ENCODE measurements at regions not wholly inside any gene's neighbourhood (a gene's known extent, or its start where the extent isn't known, plus 50 kb on each side); places are given as distances from the start of the nearest gene placed in this dataset.
"Not testable (repeated sequence)": the region's sequence is repeated elsewhere in the genome, so short reads cannot be mapped to it uniquely, and the experiment has no call there.

DNA sequence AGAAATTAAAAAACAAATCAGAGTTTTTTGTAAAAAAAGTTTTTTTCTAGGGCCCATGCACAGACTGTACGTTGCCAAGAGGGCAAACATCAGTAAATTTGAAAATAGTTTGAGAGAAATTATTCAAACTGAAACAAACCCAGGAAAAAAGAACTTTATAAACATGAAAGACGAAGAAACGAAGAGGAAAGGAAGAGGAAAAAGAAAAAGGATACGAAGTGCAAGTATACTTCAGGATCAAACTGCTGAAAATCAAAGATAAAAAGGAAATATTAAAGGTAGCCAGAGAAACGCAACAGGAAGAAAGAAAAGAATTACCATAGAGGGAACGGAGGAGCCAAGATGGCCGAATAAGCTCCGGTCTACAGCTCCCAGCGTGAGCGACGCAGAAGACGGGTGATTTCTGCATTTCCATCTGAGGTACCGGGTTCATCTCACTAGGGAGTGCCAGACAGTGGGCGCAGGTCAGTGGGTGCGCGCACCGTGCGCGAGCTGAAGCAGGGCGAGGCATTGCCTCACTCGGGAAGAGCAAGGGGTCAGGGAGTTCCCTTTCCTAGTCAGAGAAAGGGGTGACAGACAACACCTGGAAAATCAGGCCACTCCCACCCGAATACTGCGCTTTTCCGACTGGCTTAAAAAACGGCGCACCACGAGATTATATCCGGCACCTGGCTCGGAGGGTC is 94.4 kb upstream of the GAS1 start:
- not testable (repeated sequence) for DNase-seq (ENCODE audit: low spot score)

DNA sequence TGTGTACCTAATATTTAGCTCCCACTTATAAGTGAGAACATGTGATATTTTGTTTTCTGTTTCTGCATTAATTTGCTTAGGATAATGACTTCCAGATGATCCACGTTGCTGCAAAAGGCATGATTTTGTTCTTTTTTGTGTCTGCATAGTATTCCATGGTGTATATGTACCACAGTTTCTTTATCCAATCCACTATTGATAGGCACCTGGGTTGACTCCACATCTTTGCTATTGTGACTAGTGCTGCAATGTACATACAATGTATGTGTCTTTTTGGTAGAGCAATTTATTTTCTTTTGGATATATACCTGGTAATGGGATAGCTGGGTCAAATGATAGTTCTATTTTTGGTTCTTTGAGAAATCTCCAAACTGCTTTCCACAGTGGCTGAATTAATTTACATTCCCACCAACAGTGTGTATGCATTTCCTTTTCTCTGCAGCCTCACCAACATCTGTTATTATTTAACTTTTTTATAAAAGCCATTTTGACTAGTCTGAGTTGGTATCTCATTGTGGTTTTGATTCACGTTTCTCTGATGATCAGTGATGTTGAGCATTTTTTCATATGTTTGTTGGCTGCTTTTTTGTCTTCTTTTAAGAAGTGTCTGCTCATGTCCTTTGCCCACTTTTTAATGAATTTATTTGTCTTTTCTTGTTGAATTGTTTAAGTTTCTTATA is 102.8 kb upstream of the GAS1 start:
- DNase-seq (ENCODE audit: low spot score): not testable (repeated sequence)

DNA sequence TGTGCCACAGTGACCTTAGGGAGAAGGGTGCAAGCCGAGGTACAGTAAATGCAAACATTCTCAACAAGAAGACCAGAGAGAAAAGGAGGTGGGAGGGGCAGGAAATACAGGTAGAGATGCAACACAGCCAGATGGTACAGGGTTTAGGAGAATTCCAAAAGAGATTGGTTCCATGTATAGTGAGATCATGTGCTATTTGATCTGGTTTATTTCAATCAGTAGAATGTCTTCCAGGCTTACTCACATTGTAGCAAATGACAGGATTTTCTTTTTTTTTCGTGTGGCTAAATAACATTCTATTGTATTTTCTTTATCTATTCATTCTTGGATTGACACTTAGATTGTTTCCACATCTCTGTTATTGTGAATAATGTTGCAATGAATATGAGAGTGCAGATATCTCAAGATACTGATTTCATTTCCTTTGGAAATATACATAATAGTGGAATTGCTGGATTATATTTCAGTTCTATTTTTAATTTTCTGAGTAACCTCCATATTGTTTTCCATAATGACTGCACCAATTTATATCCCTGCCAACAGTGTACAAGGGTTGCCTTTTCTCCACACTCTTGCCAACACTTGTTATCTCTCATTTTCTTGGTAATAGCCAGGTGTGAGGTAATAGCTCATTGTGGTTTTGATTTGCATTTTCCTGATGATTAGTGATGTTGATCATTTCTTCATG is 107.8 kb upstream of the GAS1 start:
- no peak for DNase-seq (ENCODE audit: low spot score)

DNA sequence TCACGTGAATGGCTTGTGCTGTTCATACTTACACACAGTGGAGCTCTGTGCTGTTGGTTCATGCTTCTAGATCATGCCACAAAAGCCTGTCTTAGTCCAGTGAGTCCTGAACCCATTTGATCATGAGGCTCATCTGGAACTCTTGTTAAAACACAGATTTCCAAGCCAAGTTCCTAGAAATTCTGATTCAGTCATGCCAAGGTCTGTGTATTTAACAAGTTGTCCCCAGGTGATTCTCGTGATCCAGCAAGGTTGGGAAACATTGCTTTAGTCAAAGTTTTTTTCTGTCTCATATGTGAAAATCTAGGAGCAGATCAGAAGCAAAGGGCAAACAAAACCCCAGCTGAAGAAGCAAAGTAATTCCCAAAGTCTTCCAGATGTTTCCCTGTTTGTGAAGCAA is 112.5 kb upstream of the GAS1 start:
- no peak for DNase-seq (ENCODE audit: low spot score)

DNA sequence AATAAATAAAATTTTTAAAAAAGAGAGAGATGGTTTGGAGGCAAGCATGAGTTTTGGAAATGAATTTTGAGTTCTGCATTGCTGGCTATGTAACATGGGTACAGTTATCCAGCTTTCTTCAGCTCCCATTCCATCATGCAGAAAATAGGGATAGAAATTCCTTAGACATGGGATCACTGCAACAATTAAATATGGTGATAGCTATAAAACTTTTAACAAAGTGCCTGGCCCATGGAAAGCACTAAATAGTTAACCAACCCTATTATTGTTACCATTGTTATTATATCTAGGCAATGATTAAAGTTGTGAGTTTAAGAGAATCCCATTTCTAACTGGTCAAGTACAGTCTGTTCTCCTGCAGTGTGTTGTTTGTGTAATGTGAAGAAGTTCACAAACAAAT is 115.4 kb upstream of the GAS1 start:
- DNase-seq (ENCODE audit: low spot score): no peak

DNA sequence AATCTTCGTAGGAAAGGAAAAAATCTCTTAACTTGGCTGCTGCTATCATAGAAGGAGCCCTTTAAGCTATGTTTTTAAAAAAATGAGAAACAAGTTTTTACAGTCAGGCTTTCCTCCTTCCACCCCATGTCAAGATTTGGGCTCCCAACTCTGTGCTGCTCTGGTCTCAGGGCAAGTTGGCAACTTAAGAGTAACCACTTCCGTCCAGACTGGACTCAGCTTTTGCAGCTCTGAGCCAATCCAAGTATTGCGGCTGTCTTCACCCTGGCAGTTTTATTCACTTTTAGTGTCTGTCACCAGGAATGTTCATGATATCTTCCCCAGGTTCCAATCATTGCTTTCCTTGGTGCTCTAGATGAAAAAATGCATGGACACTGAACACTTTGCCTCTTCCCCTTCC is 115.9 kb upstream of the GAS1 start:
- DNase-seq (ENCODE audit: low spot score): no peak

DNA sequence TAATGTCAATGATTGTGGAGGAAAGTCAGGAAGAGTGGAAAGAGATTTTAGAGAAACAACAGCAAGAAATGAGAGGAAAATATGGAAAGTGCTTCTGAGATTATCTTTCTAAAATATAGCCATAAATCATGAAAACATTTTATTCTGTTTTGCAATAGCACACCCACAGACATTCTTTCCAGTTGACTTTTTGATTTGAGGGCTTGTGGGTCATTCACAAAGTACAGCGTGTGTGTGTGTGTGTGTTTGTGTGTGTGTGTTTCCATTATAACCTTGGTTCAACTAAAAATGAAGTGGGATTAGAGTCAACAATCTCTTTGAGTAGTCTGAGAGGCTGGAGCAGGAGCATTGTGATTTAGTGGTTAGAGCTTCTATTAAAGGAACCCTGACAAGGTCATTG is 116.6 kb upstream of the GAS1 start:
- DNase-seq (ENCODE audit: low spot score): no peak

DNA sequence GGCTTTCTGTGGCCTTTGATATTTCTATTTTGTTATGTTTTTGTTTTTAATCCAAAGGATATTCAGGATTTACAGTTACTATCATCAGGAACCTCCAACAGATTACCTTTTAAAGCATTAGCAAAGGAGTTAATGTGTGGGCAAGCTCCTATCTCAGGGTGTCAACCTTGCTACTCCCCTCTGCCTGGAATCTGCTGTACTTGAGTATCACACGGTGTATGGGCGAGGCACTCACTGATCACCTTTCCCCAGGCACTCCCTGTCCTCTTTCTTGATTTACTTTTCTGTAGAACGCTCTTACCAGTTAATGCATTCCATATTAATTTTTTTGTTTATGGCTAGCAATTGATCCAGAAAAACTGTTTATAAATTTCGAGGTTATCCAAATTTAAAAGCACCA is 117.0 kb upstream of the GAS1 start:
- DNase-seq (ENCODE audit: low spot score): no peak

DNA sequence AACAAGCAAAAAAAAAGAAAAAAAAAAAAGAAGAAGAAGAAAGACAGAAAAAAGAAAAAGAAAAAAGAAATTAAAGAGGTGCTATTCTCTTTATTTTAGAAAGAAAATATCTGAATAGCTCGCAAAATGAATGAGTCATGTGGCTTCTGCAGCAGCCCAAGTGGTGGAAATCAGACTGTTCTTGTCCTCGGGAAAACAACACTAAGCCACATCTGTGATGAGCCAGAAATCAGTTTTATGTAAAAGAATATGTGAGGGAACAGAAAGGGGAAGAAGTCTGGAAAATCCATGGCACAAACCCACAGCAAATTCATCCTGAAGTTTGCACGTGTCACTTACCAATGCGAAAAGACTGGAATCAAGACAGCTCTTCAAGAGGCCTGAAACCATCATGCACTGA is 118.7 kb upstream of the GAS1 start:
- DNase-seq (ENCODE audit: low spot score): no peak

DNA sequence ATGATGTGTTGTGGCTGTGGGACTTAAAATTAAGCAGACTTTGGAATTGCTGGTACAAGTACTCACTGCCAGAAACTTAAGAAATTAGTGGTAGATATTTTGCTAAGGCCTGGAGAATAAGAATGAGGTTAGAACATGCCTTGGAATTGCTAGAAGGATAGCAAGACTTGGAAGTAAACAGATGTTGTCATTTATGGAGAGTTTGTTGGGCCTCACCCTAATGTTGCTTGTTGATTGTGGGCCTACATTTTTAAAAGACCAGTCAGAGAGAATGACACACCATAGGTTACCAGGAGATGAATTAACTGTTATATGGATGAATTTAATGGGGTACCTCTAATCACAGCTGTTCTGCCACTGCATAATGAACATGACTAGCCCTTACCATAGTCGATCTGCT is 120.1 kb upstream of the GAS1 start:
- no peak for DNase-seq (ENCODE audit: low spot score)

DNA sequence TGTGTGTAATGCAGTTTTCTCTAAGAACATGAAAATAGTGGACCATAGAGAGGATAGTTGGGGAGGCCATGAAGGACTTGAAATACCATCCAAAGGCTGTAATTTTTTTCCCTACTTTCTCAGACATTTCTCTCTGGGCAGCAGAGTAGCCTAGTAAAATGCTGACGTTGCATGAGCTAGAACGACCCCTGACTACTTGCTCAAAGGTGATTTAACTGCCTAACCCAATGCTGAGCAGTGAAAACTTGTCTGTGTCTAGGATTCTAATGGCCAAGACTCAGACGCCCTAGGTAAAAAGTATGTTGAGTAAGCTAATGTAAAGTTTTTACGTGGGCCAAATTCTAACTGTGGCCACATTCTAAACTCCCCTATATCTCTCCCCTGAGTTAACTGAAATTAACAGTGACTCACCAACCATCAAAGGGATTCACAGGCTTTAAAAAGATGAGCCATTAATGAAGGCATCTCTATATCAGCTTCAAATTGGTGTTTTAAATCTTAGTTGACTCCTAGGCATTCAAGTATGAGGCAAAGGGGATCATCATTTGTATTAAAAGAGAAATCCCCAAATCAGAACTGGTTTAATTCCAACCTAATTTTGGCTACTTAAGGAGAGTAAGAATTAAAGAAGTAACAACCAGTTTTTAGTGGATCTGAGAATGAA is 121.0 kb upstream of the GAS1 start:
- DNase-seq (ENCODE audit: low spot score): no peak

DNA sequence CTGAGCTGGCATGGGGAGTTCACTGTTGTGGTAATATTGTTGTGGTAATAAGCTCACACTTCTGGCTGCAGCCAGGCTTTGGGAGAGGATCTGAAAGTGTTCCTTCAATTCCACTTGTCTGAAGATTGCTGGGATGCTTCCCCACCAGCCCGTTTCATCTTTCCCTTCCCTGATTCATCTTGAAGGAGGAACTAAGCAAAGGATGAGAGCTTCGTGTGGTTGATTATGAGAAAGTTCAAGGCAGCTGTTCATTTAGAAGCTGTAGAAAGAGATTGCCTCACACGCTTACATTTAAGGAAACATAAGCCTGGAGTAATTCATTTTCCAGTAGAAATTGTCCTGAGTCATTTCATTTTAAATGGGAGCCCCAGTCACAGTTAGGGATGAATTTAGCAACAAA is 122.4 kb upstream of the GAS1 start:
- DNase-seq (ENCODE audit: low spot score): no peak

DNA sequence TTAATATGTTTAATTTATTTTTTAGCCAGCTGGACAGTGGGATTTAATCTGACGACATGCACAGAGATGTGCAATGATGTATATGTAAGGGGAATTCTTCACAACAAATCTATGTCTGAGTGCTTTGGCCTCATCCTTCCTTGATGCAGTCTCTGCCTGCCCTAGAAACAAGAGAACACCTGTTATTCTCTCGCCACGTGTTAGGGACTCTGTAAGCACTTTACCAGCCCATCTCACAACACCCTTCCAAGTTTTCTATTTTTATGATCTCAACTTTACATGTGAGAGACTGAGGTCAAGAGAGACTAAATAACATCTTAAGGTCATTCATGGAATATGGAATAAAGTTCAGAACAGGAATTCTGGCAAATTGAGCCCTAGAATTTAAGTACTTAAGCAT is 123.0 kb upstream of the GAS1 start:
- no peak for DNase-seq (ENCODE audit: low spot score)

DNA sequence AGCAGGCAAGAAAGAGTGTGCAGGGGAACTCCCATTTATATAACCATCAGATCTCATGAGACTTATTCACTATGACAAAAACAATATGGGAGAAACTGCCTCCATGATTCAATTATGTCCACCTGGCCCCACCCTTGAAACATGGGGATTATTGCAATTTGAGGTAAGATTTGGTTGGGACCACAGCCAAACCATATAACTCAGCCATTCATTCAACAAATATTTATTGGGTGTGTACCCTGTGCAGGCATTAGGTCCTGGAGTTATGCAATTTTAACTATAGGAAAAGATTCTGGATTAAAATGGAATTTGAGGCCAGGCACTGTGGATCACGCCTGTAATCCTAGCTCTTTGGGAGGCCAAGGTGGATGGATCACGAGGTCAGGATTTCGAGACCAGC is 124.2 kb upstream of the GAS1 start:
- DNase-seq (ENCODE audit: low spot score): no peak

DNA sequence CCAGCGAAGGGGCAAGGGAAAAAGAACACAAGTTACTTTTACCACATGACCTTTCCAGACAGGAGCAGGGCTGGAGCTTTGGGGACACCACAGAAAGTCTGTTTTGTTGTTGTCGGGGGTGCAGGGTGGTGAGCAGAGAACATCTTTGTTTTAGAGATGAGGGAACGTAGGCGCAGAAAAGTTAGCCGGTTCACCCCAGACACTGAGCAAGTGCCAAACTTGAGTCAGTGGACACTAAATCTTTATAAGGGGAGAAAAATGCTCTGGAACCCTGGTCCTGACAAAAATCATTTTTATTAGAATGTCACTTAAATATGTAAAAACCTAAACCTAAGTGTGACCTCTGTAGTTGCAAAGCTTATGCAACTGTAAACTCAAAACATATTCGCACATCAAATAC is 126.4 kb upstream of the GAS1 start:
- no peak for DNase-seq (ENCODE audit: low spot score)

DNA sequence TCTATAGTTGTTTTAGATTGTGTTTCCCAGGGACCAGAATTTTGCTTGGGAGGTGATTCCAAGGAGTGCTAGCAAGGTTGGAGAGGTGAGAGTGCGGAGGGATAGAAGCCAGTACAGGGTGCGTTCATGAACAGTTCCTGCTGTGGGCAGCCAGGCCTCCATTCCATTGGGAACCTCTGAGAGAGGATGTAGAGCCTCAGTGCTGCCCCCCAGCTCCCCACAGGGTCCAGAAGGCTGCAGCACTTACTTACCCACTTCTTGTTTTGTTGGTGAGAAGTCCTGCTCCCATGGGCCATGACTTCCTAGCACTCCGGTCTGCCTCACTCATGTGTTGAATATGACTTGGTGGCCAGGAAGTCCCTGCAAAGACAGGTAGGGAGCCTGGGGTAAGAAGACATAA is 128.2 kb upstream of the GAS1 start:
- no peak for DNase-seq (ENCODE audit: low spot score)

DNA sequence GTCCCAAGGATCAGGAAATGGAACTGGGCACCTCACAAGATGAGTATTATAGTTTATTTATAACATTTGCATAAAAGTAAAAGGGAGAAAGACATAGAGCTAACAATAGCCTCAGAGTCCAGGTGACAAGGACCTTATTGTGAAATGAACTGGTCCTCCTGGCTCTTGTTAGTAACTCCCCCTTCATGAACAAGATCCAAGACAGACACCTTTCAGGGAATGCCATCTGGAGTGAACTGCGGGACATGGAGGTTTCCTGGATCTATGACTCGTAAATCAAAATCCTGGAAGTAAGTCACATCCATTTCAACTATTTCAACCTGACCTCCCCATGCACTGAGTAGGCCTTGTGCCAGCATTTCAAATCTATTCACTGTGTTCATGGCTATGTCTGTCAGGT is 129.5 kb upstream of the GAS1 start:
- no peak for DNase-seq (ENCODE audit: low spot score)

DNA sequence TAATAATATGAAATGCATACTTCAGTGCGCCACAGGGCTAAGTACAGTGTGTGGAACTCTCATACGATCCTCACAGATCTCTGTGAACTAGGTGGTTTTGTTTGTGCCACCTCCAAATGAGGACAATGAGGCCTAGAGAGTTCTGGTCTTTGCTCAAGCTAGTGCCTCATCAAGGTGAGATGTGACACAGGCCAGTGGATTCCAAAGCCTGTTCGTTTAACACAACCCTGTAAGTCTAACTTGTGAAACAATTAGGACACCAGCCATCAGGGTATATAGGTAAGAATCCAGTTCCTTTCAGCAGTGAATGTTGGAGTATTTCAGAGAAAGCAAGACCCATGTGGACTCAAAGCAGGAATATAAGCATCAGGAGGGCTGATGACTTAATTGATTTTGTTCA is 130.7 kb upstream of the GAS1 start:
- no peak for DNase-seq (ENCODE audit: low spot score)

DNA sequence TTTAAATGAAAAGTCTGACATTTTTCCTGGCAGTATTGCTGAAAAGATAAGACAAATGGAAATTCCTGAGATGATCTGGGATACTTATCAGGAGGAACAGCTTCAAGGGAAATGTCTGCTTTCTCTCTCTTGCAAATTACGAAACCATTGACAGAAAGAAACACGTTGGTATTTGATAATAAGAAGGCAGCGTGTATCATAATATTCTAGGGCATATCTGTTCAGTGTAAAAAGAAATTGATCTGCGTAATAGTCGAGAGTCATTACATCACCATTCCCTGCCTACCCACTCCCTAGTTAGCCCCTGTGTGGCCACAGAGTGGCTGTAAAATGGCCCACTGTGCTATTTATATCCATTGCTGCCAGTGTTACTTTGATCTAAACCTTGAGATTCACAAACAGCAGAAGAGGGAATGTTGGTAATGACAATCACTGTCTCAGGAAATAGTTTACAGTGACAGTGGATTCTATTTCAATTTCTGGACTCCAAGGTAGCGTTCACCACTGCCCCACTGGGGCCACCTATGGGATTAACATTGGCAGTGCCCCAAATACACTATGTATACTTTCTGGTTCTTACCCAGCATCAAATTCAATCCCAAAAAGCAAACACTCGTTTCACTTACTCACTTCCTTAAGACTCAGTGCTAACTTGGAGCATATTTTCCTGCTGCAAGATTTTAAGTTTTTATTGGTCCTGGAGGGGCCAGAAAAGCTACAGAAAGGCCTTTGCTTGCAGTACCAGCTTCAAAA is 133.4 kb upstream of the GAS1 start:
- DNase-seq (ENCODE audit: low spot score): no peak

DNA sequence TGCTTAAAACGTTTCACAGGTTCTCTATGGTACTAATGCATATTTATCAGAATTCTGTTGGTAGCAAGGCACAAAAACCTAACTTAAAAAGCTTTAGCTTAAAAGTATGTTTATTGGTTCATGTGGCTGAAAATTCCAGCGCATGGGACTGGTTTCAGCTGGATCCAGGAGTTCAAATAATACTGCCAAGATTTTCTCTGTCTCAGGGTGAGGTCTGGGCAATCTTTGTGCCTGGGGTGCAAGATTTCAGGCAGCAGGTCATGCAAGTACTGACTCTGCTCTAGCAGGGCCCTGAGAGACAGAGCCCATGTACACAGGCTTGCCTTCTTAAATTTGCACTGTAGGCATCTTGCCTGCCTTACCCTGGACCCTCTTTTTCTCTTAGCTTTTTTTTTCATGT is 134.2 kb upstream of the GAS1 start:
- DNase-seq (ENCODE audit: low spot score): no peak

DNA sequence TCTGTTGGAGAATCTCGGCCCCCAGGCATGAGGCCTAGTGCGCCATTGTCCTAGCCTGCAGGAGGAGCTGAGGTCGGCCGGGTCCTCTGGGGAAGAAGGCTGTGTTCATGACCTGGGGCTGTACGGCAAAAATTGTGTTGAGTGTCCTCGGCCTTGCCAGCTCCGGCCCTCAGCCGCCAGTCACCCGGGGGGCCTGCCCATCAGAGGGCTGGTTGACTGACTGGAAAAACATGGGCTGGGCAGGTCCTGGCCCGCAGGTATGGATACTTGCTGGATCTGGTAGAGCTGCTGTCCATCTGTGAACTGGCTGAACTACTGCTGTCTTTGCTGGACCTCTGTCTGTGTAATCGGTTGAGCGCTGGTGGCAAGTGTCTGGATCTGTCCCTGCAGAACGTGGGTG is 136.7 kb upstream of the GAS1 start:
- DNase-seq (ENCODE audit: low spot score): no peak

DNA sequence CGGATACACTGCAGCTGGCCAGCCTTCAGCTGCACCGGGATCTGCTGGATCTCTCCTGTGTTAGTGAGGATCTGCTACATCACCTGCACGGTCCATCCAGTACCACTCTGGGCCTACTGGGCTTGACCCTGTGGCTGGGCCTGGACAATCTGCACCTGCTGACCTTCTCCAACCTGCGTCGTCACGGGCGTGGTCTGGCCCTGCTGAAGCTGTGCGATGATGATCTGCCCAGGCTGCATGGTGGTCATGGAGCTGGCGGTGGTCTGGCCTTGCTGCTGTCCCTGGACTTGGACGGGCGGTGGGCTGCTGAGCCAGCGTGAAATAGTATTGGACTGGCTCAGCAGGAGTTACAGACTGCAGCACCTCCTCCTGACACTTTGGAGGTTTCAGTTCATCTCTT is 137.1 kb upstream of the GAS1 start:
- DNase-seq (ENCODE audit: low spot score): no peak
